ENCODE measurements at regions not wholly inside any gene's neighbourhood (a gene's known extent, or its start where the extent isn't known, plus 50 kb on each side); places are given as distances from the start of the nearest gene placed in this dataset.

DNA sequence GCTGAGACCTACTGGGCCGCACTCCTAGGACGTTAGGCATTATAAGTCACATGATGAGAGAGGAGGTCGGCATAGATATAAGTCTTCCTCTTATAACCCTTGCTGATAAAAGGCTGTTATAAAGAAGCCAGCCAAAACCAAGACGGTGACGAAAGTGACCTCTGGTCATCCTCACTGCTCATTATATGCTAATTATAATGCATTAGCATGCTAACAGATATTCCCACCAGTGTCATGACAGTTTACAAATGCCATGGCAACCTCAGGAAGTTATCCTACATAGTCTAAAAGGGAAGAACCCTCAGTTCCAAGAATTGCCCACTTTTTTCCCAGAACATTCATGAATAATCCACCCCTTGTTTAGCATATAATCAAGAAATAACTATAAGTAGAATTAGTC is 222.4 kb downstream of the TLE1 start (continued):
- TF ChIP-seq, protein P1, sequence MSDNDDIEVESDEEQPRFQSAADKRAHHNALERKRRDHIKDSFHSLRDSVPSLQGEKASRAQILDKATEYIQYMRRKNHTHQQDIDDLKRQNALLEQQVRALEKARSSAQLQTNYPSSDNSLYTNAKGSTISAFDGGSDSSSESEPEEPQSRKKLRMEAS (IDR thresholded peaks at IDR 0.05) = no peak
- TF ChIP-seq CEBPB (IDR thresholded peaks at IDR 0.05; ENCODE audit: low read depth, low read length) (no peak), SAP30 (IDR thresholded peaks at IDR 0.05; ENCODE audit: insufficient read depth, insufficient replicate concordance, low read length) (no peak), KDM5A (IDR thresholded peaks at IDR 0.05; ENCODE audit: low read length) (no peak)
- TF ChIP-seq, protein P2, sequence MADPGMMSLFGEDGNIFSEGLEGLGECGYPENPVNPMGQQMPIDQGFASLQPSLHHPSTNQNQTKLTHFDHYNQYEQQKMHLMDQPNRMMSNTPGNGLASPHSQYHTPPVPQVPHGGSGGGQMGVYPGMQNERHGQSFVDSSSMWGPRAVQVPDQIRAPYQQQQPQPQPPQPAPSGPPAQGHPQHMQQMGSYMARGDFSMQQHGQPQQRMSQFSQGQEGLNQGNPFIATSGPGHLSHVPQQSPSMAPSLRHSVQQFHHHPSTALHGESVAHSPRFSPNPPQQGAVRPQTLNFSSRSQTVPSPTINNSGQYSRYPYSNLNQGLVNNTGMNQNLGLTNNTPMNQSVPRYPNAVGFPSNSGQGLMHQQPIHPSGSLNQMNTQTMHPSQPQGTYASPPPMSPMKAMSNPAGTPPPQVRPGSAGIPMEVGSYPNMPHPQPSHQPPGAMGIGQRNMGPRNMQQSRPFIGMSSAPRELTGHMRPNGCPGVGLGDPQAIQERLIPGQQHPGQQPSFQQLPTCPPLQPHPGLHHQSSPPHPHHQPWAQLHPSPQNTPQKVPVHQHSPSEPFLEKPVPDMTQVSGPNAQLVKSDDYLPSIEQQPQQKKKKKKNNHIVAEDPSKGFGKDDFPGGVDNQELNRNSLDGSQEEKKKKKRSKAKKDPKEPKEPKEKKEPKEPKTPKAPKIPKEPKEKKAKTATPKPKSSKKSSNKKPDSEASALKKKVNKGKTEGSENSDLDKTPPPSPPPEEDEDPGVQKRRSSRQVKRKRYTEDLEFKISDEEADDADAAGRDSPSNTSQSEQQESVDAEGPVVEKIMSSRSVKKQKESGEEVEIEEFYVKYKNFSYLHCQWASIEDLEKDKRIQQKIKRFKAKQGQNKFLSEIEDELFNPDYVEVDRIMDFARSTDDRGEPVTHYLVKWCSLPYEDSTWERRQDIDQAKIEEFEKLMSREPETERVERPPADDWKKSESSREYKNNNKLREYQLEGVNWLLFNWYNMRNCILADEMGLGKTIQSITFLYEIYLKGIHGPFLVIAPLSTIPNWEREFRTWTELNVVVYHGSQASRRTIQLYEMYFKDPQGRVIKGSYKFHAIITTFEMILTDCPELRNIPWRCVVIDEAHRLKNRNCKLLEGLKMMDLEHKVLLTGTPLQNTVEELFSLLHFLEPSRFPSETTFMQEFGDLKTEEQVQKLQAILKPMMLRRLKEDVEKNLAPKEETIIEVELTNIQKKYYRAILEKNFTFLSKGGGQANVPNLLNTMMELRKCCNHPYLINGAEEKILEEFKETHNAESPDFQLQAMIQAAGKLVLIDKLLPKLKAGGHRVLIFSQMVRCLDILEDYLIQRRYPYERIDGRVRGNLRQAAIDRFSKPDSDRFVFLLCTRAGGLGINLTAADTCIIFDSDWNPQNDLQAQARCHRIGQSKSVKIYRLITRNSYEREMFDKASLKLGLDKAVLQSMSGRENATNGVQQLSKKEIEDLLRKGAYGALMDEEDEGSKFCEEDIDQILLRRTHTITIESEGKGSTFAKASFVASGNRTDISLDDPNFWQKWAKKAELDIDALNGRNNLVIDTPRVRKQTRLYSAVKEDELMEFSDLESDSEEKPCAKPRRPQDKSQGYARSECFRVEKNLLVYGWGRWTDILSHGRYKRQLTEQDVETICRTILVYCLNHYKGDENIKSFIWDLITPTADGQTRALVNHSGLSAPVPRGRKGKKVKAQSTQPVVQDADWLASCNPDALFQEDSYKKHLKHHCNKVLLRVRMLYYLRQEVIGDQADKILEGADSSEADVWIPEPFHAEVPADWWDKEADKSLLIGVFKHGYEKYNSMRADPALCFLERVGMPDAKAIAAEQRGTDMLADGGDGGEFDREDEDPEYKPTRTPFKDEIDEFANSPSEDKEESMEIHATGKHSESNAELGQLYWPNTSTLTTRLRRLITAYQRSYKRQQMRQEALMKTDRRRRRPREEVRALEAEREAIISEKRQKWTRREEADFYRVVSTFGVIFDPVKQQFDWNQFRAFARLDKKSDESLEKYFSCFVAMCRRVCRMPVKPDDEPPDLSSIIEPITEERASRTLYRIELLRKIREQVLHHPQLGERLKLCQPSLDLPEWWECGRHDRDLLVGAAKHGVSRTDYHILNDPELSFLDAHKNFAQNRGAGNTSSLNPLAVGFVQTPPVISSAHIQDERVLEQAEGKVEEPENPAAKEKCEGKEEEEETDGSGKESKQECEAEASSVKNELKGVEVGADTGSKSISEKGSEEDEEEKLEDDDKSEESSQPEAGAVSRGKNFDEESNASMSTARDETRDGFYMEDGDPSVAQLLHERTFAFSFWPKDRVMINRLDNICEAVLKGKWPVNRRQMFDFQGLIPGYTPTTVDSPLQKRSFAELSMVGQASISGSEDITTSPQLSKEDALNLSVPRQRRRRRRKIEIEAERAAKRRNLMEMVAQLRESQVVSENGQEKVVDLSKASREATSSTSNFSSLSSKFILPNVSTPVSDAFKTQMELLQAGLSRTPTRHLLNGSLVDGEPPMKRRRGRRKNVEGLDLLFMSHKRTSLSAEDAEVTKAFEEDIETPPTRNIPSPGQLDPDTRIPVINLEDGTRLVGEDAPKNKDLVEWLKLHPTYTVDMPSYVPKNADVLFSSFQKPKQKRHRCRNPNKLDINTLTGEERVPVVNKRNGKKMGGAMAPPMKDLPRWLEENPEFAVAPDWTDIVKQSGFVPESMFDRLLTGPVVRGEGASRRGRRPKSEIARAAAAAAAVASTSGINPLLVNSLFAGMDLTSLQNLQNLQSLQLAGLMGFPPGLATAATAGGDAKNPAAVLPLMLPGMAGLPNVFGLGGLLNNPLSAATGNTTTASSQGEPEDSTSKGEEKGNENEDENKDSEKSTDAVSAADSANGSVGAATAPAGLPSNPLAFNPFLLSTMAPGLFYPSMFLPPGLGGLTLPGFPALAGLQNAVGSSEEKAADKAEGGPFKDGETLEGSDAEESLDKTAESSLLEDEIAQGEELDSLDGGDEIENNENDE (IDR thresholded peaks at IDR 0.05; ENCODE audit: insufficient replicate concordance, low read length) = no peak
